ENCODE measurements at regions not wholly inside any gene's neighbourhood (a gene's known extent, or its start where the extent isn't known, plus 50 kb on each side); places are given as distances from the start of the nearest gene placed in this dataset.

- TF ChIP-seq POLR2AphosphoS5 (IDR thresholded peaks at IDR 0.05; ENCODE audit: low read depth, low read length), result no peak
- no peak for TF ChIP-seq SIN3A (IDR thresholded peaks at IDR 0.05; ENCODE audit: borderline replicate concordance, insufficient read depth, low read length)
- TF ChIP-seq TAF1 (IDR thresholded peaks at IDR 0.05; ENCODE audit: borderline replicate concordance, insufficient read depth, low read length), result no peak
- no peak for TF ChIP-seq REST (IDR thresholded peaks at IDR 0.05; ENCODE audit: insufficient read depth in 1 of 2, low read depth in 2 of 2, low read length in 2 of 2)
- no peak for TF ChIP-seq FOXP2 (optimal IDR thresholded peaks at IDR 0.05; ENCODE audit: borderline replicate concordance, extremely low read depth, extremely low read length, insufficient read depth)
Observed at GRCh38 chr5:88034520-88034919, 234.1 kb downstream of the TMEM161B start.
